Subcutaneous abdominal adipose tissue (tissue), 5 donors: ENCODE measurements at regions not wholly inside any gene's neighbourhood (a gene's known extent, or its start where the extent isn't known, plus 50 kb on each side); places are given as distances from the start of the nearest gene placed in this dataset.

Source experiments
- H3K27ac ChIP-seq: one replicate; pipeline ENCODE4 v1.7.0; 2013; ENCODE audit warnings: low read depth, mild to moderate bottlenecking, inconsistent platforms, low read length, moderate library complexity
- H3K27me3 ChIP-seq, 5 donors: one replicate each; pipeline ENCODE4 v1.7.0; 2013; ENCODE audit warnings: low read length in 5 of 5, inconsistent platforms in 1 of 5; ENCODE audit not compliant: control insufficient read depth in 5 of 5, insufficient read depth in 4 of 5
- H3K36me3 ChIP-seq, 5 donors: one replicate each; pipeline ENCODE4 v1.7.0; 2013; ENCODE audit warnings: low read length in 5 of 5; ENCODE audit not compliant: control insufficient read depth in 5 of 5, insufficient read depth in 5 of 5
- H3K4me1 ChIP-seq, 5 donors: one replicate each; pipeline ENCODE4 v1.7.0; 2013; ENCODE audit warnings: low read length in 5 of 5, mild to moderate bottlenecking in 3 of 5, moderate library complexity in 1 of 5; ENCODE audit not compliant: control insufficient read depth in 5 of 5, insufficient read depth in 5 of 5
- H3K4me3 ChIP-seq, 5 donors: one replicate each; pipeline ENCODE4 v1.7.0; 2013; ENCODE audit warnings: low read length in 5 of 5, low read depth in 1 of 5
- H3K9ac ChIP-seq, 5 donors: one replicate each; pipeline ENCODE4 v1.7.0; 2013; ENCODE audit warnings: low read length in 5 of 5, mild to moderate bottlenecking in 4 of 5, moderate library complexity in 3 of 5
- H3K9me3 ChIP-seq, 5 donors: one replicate each; pipeline ENCODE4 v1.7.0; 2013; ENCODE audit warnings: low read length in 5 of 5; ENCODE audit not compliant: control insufficient read depth in 5 of 5
- donor health status: healthy.
- donor health status: healthy.
- donor health status: healthy.
- donor health status: healthy.
- donor health status: healthy.

DNA sequence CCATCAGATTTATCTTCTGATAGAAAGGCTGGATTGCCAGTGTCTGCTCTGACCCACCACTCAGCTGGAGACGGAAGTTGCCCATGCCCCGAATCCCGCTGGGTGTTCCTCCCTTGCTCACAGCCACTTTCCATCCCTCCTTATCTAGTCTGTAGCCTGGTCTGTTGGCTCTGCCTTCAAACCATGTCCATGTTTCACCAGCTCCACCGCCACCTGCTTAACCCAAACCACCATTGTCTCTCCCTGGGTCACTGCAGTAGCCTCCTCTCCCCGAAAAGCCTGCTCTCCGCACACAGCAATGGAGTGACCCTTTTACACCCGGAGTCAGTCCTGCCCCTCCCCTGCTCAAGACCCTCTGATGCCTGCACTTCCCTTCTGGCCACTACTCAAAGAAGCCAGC is 60.4 kb downstream of the GLI2 start:
- Histone ChIP-seq H3K9me3 (no peaks in the 10 kb centered on the region), H3K4me3 (no peak overlapping the region), H3K27ac (no peak overlapping the region), H3K36me3 (no peaks in the 10 kb centered on the region), H3K9ac (no peak overlapping the region), H3K4me1 (peaks cover 0 to 5% (median 0%) of the 10 kb centered on the region in 5 donors), H3K27me3 (peaks cover 0 to 6% (median 2%) of the 10 kb centered on the region in 5 donors)

- Histone ChIP-seq H3K9me3 (no peaks in the 10 kb centered on the region), H3K4me1 (peaks cover 0 to 8% (median 5%) of the 10 kb centered on the region in 5 donors), H3K27ac (no peak overlapping the region), H3K9ac (no peak overlapping the region), H3K4me3 (no peak overlapping the region), H3K27me3 (peaks cover 0 to 3% (median 2%) of the 10 kb centered on the region in 5 donors), H3K36me3 (no peaks in the 10 kb centered on the region)
These were observed 62.0 kb downstream of the GLI2 start for GRCh38 chr2:120797421-120798221.

- no peak overlapping the region for H3K9ac ChIP-seq
- H3K27ac ChIP-seq: no peak overlapping the region
- peaks cover 0 to 19% (median 13%) of the 10 kb centered on the region in 5 donors for H3K4me1 ChIP-seq
- no peaks in the 10 kb centered on the region for H3K36me3 ChIP-seq
- no peaks in the 10 kb centered on the region for H3K9me3 ChIP-seq
- peaks cover 0 to 3% (median 0%) of the 10 kb centered on the region in 5 donors for H3K27me3 ChIP-seq
- H3K4me3 ChIP-seq: no peak overlapping the region
These were observed 63.0 kb downstream of the GLI2 start for GRCh38 chr2:120798567-120799247.

DNA sequence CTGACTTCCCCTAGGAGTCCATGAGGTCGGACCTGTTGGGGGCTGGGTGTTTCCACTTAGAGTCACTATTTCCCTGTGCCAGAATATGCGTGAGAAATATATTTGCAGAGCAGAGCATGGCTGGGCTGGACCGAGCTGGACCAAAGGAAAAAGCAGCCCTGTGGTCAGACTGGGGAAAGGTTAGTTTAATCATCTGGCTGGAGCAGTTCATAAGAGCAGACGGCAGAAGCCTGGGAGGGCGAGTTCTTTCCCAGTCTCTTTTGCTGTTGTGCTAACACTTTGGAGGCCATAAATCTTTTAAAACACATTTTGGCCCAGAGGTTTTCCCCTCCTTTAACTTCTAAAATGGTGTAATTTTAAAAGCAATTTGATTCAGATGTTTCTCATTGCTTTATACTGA is 66.5 kb downstream of the GLI2 start:
- no peak overlapping the region for H3K27ac ChIP-seq
- peaks cover 0 to 3% (median 2%) of the 10 kb centered on the region in 5 donors for H3K27me3 ChIP-seq

GRCh38 chr2:120802867-120803484 is 67.3 kb downstream of the GLI2 start:
- Histone ChIP-seq H3K9ac (no peak overlapping the region), H3K9me3 (no peaks in the 10 kb centered on the region), H3K4me3 (no peak overlapping the region), H3K27me3 (peaks cover 0 to 7% (median 2%) of the 10 kb centered on the region in 5 donors), H3K36me3 (no peaks in the 10 kb centered on the region), H3K4me1 (peaks cover 0 to 25% (median 17%) of the 10 kb centered on the region in 5 donors), H3K27ac (no peak overlapping the region)

More for the DNA sequence above, 66.5 kb downstream of the GLI2 start:
- H3K4me3 ChIP-seq: no peak overlapping the region
- H3K4me1 ChIP-seq: peaks cover 0 to 25% (median 17%) of the 10 kb centered on the region in 5 donors
- H3K9me3 ChIP-seq: no peaks in the 10 kb centered on the region
- H3K9ac ChIP-seq: no peak overlapping the region
- H3K36me3 ChIP-seq: no peaks in the 10 kb centered on the region

- H3K4me1 ChIP-seq: peaks cover 0 to 25% (median 17%) of the 10 kb centered on the region in 5 donors
- H3K9ac ChIP-seq: no peak overlapping the region
- no peak overlapping the region for H3K27ac ChIP-seq
- peaks cover 0 to 12% (median 3%) of the 10 kb centered on the region in 5 donors for H3K27me3 ChIP-seq
- no peak overlapping the region for H3K4me3 ChIP-seq
- H3K36me3 ChIP-seq: no peaks in the 10 kb centered on the region
- no peaks in the 10 kb centered on the region for H3K9me3 ChIP-seq
These were observed 68.2 kb downstream of the GLI2 start for GRCh38 chr2:120803764-120804335.

- H3K9me3 ChIP-seq: no peaks in the 10 kb centered on the region
- H3K4me1 ChIP-seq: peaks cover 0 to 25% (median 17%) of the 10 kb centered on the region in 5 donors
- no peak overlapping the region for H3K4me3 ChIP-seq
- H3K9ac ChIP-seq: no peak overlapping the region
- no peak overlapping the region for H3K27ac ChIP-seq
- peaks cover 0 to 10% (median 3%) of the 10 kb centered on the region in 5 donors for H3K27me3 ChIP-seq
- H3K36me3 ChIP-seq: no peaks in the 10 kb centered on the region
These were observed 68.8 kb downstream of the GLI2 start for GRCh38 chr2:120804459-120804858.

- Histone ChIP-seq H3K9ac (no peak overlapping the region), H3K27ac (no peak overlapping the region), H3K36me3 (no peaks in the 10 kb centered on the region), H3K9me3 (no peaks in the 10 kb centered on the region), H3K27me3 (peaks cover 0 to 9% (median 5%) of the 10 kb centered on the region in 5 donors), H3K4me3 (no peak overlapping the region), H3K4me1 (peaks cover 0 to 25% (median 17%) of the 10 kb centered on the region in 5 donors)
These were observed 69.3 kb downstream of the GLI2 start for GRCh38 chr2:120805011-120805410.

- H3K4me3 ChIP-seq: no peak overlapping the region
- no peak overlapping the region for H3K9ac ChIP-seq
- no peaks in the 10 kb centered on the region for H3K9me3 ChIP-seq
- no peaks in the 10 kb centered on the region for H3K36me3 ChIP-seq
- H3K27me3 ChIP-seq: peaks cover 0 to 13% (median 5%) of the 10 kb centered on the region in 5 donors
- peaks cover 0 to 25% (median 17%) of the 10 kb centered on the region in 5 donors for H3K4me1 ChIP-seq
- H3K27ac ChIP-seq: no peak overlapping the region
These were observed 69.9 kb downstream of the GLI2 start for GRCh38 chr2:120805602-120806001.
